ENCODE measurements at regions not wholly inside any gene's neighbourhood (a gene's known extent, or its start where the extent isn't known, plus 50 kb on each side); places are given as distances from the start of the nearest gene placed in this dataset.
"Not testable (repeated sequence)": the region's sequence is repeated elsewhere in the genome, so short reads cannot be mapped to it uniquely, and the experiment has no call there.

- Histone ChIP-seq H3K9me3 (ENCODE audit: control insufficient read depth in 5 of 5, low read length in 5 of 5) (no peaks in the 10 kb centered on the region), H3K4me3 (ENCODE audit: low read depth in 1 of 5, low read length in 5 of 5) (no peak overlapping the region), H3K36me3 (ENCODE audit: control insufficient read depth in 5 of 5, insufficient read depth in 5 of 5, low read length in 5 of 5) (no peaks in the 10 kb centered on the region), H3K4me1 (ENCODE audit: control insufficient read depth in 5 of 5, insufficient read depth in 5 of 5, low read length in 5 of 5) (no peaks in the 10 kb centered on the region), H3K27ac (ENCODE audit: low read depth, low read length) (no peak overlapping the region), H3K9ac (ENCODE audit: low read length in 5 of 5) (no peak overlapping the region), H3K27me3 (ENCODE audit: control insufficient read depth in 5 of 5, insufficient read depth in 4 of 5, low read length in 5 of 5) (no peaks in the 10 kb centered on the region)
Observed at GRCh38 chr12:75747572-75748021, 236.2 kb upstream of the KRR1 start.

- no peak overlapping the region for H3K9ac ChIP-seq (ENCODE audit: low read length in 5 of 5)
- no peaks in the 10 kb centered on the region for H3K36me3 ChIP-seq (ENCODE audit: control insufficient read depth in 5 of 5, insufficient read depth in 5 of 5, low read length in 5 of 5)
- H3K4me1 ChIP-seq (ENCODE audit: control insufficient read depth in 5 of 5, insufficient read depth in 5 of 5, low read length in 5 of 5): no peaks in the 10 kb centered on the region
- H3K4me3 ChIP-seq (ENCODE audit: low read depth in 1 of 5, low read length in 5 of 5): no peak overlapping the region
- no peaks in the 10 kb centered on the region for H3K9me3 ChIP-seq (ENCODE audit: control insufficient read depth in 5 of 5, low read length in 5 of 5)
- H3K27ac ChIP-seq (ENCODE audit: low read depth, low read length): no peak overlapping the region
- H3K27me3 ChIP-seq (ENCODE audit: control insufficient read depth in 5 of 5, insufficient read depth in 4 of 5, low read length in 5 of 5): no peaks in the 10 kb centered on the region
Observed at GRCh38 chr12:75746621-75747020, 235.2 kb upstream of the KRR1 start.

- Histone ChIP-seq H3K4me3 (ENCODE audit: low read depth in 1 of 5, low read length in 5 of 5) (no peak overlapping the region), H3K36me3 (ENCODE audit: control insufficient read depth in 5 of 5, insufficient read depth in 5 of 5, low read length in 5 of 5) (no peaks in the 10 kb centered on the region), H3K4me1 (ENCODE audit: control insufficient read depth in 5 of 5, insufficient read depth in 5 of 5, low read length in 5 of 5) (no peaks in the 10 kb centered on the region), H3K27ac (ENCODE audit: low read depth, low read length) (no peak overlapping the region), H3K9me3 (ENCODE audit: control insufficient read depth in 5 of 5, low read length in 5 of 5) (no peaks in the 10 kb centered on the region), H3K27me3 (ENCODE audit: control insufficient read depth in 5 of 5, insufficient read depth in 4 of 5, low read length in 5 of 5) (no peaks in the 10 kb centered on the region), H3K9ac (ENCODE audit: low read length in 5 of 5) (no peak overlapping the region)
Observed at GRCh38 chr12:75744607-75745256, 233.3 kb upstream of the KRR1 start.

GRCh38 chr12:75742961-75743360, 231.6 kb upstream of the KRR1 start:
- no peak overlapping the region for H3K9ac ChIP-seq (ENCODE audit: low read length in 5 of 5)

GRCh38 chr12:75742048-75742447, 230.6 kb upstream of the KRR1 start:
- Histone ChIP-seq H3K27me3 (ENCODE audit: control insufficient read depth in 5 of 5, insufficient read depth in 4 of 5, low read length in 5 of 5) (no peaks in the 10 kb centered on the region), H3K4me3 (ENCODE audit: low read depth in 1 of 5, low read length in 5 of 5) (no peak overlapping the region), H3K9me3 (ENCODE audit: control insufficient read depth in 5 of 5, low read length in 5 of 5) (no peaks in the 10 kb centered on the region), H3K4me1 (ENCODE audit: control insufficient read depth in 5 of 5, insufficient read depth in 5 of 5, low read length in 5 of 5) (no peaks in the 10 kb centered on the region), H3K36me3 (ENCODE audit: control insufficient read depth in 5 of 5, insufficient read depth in 5 of 5, low read length in 5 of 5) (no peaks in the 10 kb centered on the region), H3K27ac (ENCODE audit: low read depth, low read length) (no peak overlapping the region), H3K9ac (ENCODE audit: low read length in 5 of 5) (no peak overlapping the region)

More at GRCh38 chr12:75742961-75743360, 231.6 kb upstream of the KRR1 start:
- H3K36me3 ChIP-seq (ENCODE audit: control insufficient read depth in 5 of 5, insufficient read depth in 5 of 5, low read length in 5 of 5): no peaks in the 10 kb centered on the region
- H3K27me3 ChIP-seq (ENCODE audit: control insufficient read depth in 5 of 5, insufficient read depth in 4 of 5, low read length in 5 of 5): no peaks in the 10 kb centered on the region
- H3K27ac ChIP-seq (ENCODE audit: low read depth, low read length): no peak overlapping the region
- no peaks in the 10 kb centered on the region for H3K4me1 ChIP-seq (ENCODE audit: control insufficient read depth in 5 of 5, insufficient read depth in 5 of 5, low read length in 5 of 5)
- H3K9me3 ChIP-seq (ENCODE audit: control insufficient read depth in 5 of 5, low read length in 5 of 5): no peaks in the 10 kb centered on the region
- no peak overlapping the region for H3K4me3 ChIP-seq (ENCODE audit: low read depth in 1 of 5, low read length in 5 of 5)

GRCh38 chr12:75739912-75740311, 228.5 kb upstream of the KRR1 start:
- H3K9ac ChIP-seq (ENCODE audit: low read length in 5 of 5): no peak overlapping the region
- no peaks in the 10 kb centered on the region for H3K4me1 ChIP-seq (ENCODE audit: control insufficient read depth in 5 of 5, insufficient read depth in 5 of 5, low read length in 5 of 5)
- H3K4me3 ChIP-seq (ENCODE audit: low read depth in 1 of 5, low read length in 5 of 5): no peak overlapping the region
- H3K27ac ChIP-seq (ENCODE audit: low read depth, low read length): no peak overlapping the region
- H3K27me3 ChIP-seq (ENCODE audit: control insufficient read depth in 5 of 5, insufficient read depth in 4 of 5, low read length in 5 of 5): no peaks in the 10 kb centered on the region
- no peaks in the 10 kb centered on the region for H3K9me3 ChIP-seq (ENCODE audit: control insufficient read depth in 5 of 5, low read length in 5 of 5)
- H3K36me3 ChIP-seq (ENCODE audit: control insufficient read depth in 5 of 5, insufficient read depth in 5 of 5, low read length in 5 of 5): no peaks in the 10 kb centered on the region

GRCh38 chr12:75739098-75739497, 227.7 kb upstream of the KRR1 start:
- H3K4me1 ChIP-seq (ENCODE audit: control insufficient read depth in 5 of 5, insufficient read depth in 5 of 5, low read length in 5 of 5); H3K27me3 ChIP-seq (ENCODE audit: control insufficient read depth in 5 of 5, insufficient read depth in 4 of 5, low read length in 5 of 5); H3K9ac ChIP-seq (ENCODE audit: low read length in 5 of 5); H3K27ac ChIP-seq (ENCODE audit: low read depth, low read length); H3K4me3 ChIP-seq (ENCODE audit: low read depth in 1 of 5, low read length in 5 of 5); H3K36me3 ChIP-seq (ENCODE audit: control insufficient read depth in 5 of 5, insufficient read depth in 5 of 5, low read length in 5 of 5); H3K9me3 ChIP-seq (ENCODE audit: control insufficient read depth in 5 of 5, low read length in 5 of 5): not testable (repeated sequence)

- H3K4me3 ChIP-seq (ENCODE audit: low read depth in 1 of 5, low read length in 5 of 5): no peak overlapping the region
- no peak overlapping the region for H3K27ac ChIP-seq (ENCODE audit: low read depth, low read length)
- no peaks in the 10 kb centered on the region for H3K27me3 ChIP-seq (ENCODE audit: control insufficient read depth in 5 of 5, insufficient read depth in 4 of 5, low read length in 5 of 5)
- H3K9ac ChIP-seq (ENCODE audit: low read length in 5 of 5): no peak overlapping the region
- H3K36me3 ChIP-seq (ENCODE audit: control insufficient read depth in 5 of 5, insufficient read depth in 5 of 5, low read length in 5 of 5): no peaks in the 10 kb centered on the region
- no peaks in the 10 kb centered on the region for H3K9me3 ChIP-seq (ENCODE audit: control insufficient read depth in 5 of 5, low read length in 5 of 5)
- H3K4me1 ChIP-seq (ENCODE audit: control insufficient read depth in 5 of 5, insufficient read depth in 5 of 5, low read length in 5 of 5): no peaks in the 10 kb centered on the region
Observed at GRCh38 chr12:75738486-75738885, 227.1 kb upstream of the KRR1 start.

GRCh38 chr12:75735853-75736252, 224.4 kb upstream of the KRR1 start:
- Histone ChIP-seq H3K36me3 (ENCODE audit: control insufficient read depth in 5 of 5, insufficient read depth in 5 of 5, low read length in 5 of 5) (no peaks in the 10 kb centered on the region), H3K4me1 (ENCODE audit: control insufficient read depth in 5 of 5, insufficient read depth in 5 of 5, low read length in 5 of 5) (no peaks in the 10 kb centered on the region), H3K4me3 (ENCODE audit: low read depth in 1 of 5, low read length in 5 of 5) (no peak overlapping the region), H3K9ac (ENCODE audit: low read length in 5 of 5) (no peak overlapping the region), H3K9me3 (ENCODE audit: control insufficient read depth in 5 of 5, low read length in 5 of 5) (no peaks in the 10 kb centered on the region), H3K27me3 (ENCODE audit: control insufficient read depth in 5 of 5, insufficient read depth in 4 of 5, low read length in 5 of 5) (no peaks in the 10 kb centered on the region), H3K27ac (ENCODE audit: low read depth, low read length) (no peak overlapping the region)

- Histone ChIP-seq H3K9ac (ENCODE audit: low read length in 5 of 5) (no peak overlapping the region), H3K4me3 (ENCODE audit: low read depth in 1 of 5, low read length in 5 of 5) (no peak overlapping the region), H3K36me3 (ENCODE audit: control insufficient read depth in 5 of 5, insufficient read depth in 5 of 5, low read length in 5 of 5) (no peaks in the 10 kb centered on the region), H3K4me1 (ENCODE audit: control insufficient read depth in 5 of 5, insufficient read depth in 5 of 5, low read length in 5 of 5) (peaks cover 0 to 13% (median 0%) of the 10 kb centered on the region in 5 donors), H3K27me3 (ENCODE audit: control insufficient read depth in 5 of 5, insufficient read depth in 4 of 5, low read length in 5 of 5) (no peaks in the 10 kb centered on the region), H3K9me3 (ENCODE audit: control insufficient read depth in 5 of 5, low read length in 5 of 5) (no peaks in the 10 kb centered on the region), H3K27ac (ENCODE audit: low read depth, low read length) (no peak overlapping the region)
Observed at GRCh38 chr12:75728826-75729225, 217.4 kb upstream of the KRR1 start.

Data from subcutaneous abdominal adipose tissue (tissue), 5 donors.